H9 (cell line): ENCODE measurements at regions not wholly inside any gene's neighbourhood (a gene's known extent, or its start where the extent isn't known, plus 50 kb on each side); places are given as distances from the start of the nearest gene placed in this dataset.

Source experiments
- DNase-seq: peaks from one replicate; pipeline ENCODE4 v3.0.0-alpha.2; 2017
- H2AFZ ChIP-seq: one replicate; pipeline ENCODE4 v1.6.1; 2013; ENCODE audit warnings: mild to moderate bottlenecking, low read length, control low read depth, moderate library complexity
- H2AK5ac ChIP-seq: 2 replicates; pipeline ENCODE4 v1.6.1; 2013; ENCODE audit warnings: low read length, control low read depth, mixed read lengths; ENCODE audit not compliant: insufficient read length
- H2BK120ac ChIP-seq: one replicate; pipeline ENCODE4 v1.6.1; 2013; ENCODE audit warnings: low read depth, mild to moderate bottlenecking, low read length, control low read depth, inconsistent platforms; ENCODE audit not compliant: poor library complexity, severe bottlenecking
- H2BK12ac ChIP-seq: 2 replicates; pipeline ENCODE4 v1.6.1; 2013; ENCODE audit warnings: low read length, control low read depth, mixed read lengths, low read depth; ENCODE audit not compliant: insufficient read length
- H2BK15ac ChIP-seq: 2 replicates; pipeline ENCODE4 v1.6.1; 2013; ENCODE audit warnings: low read depth, low read length, control low read depth
- H2BK20ac ChIP-seq: one replicate; pipeline ENCODE4 v1.6.1; 2013; ENCODE audit warnings: low read depth, mild to moderate bottlenecking, low read length, control low read depth, inconsistent platforms; ENCODE audit not compliant: poor library complexity, severe bottlenecking
- H2BK5ac ChIP-seq: 2 replicates; pipeline ENCODE4 v1.6.1; 2013; ENCODE audit warnings: low read length, control low read depth, mixed read lengths; ENCODE audit not compliant: insufficient read length
- H3K14ac ChIP-seq: 2 replicates; pipeline ENCODE4 v1.6.1; 2013; ENCODE audit warnings: low read length, control low read depth; ENCODE audit not compliant: insufficient read depth
- H3K18ac ChIP-seq: 2 replicates; pipeline ENCODE4 v1.6.1; 2013; ENCODE audit warnings: low read depth, mild to moderate bottlenecking, mixed read lengths, low read length, control low read depth; ENCODE audit not compliant: insufficient read length
- H3K23ac ChIP-seq: 2 replicates; pipeline ENCODE4 v1.6.1; 2013; ENCODE audit warnings: low read length, control low read depth, mixed read lengths, low read depth; ENCODE audit not compliant: insufficient read length
- H3K23me2 ChIP-seq: 2 replicates; pipeline ENCODE4 v1.6.1; 2013; ENCODE audit warnings: low read depth, mild to moderate bottlenecking, mixed read lengths, low read length, control low read depth; ENCODE audit not compliant: insufficient read length, poor library complexity, severe bottlenecking
- H3K27ac ChIP-seq: 2 replicates; pipeline ENCODE4 v1.5.1; 2013; ENCODE audit warnings: low read length, control low read depth, mixed read lengths, low read depth; ENCODE audit not compliant: insufficient read length
- H3K27me3 ChIP-seq: 2 replicates; pipeline ENCODE4 v1.6.1; 2013; ENCODE audit warnings: low read length, control low read depth, inconsistent platforms; ENCODE audit not compliant: insufficient read depth
- H3K4ac ChIP-seq: 2 replicates; pipeline ENCODE4 v1.6.1; 2013; ENCODE audit warnings: low read depth, mild to moderate bottlenecking, control low read depth, inconsistent platforms, low read length, moderate library complexity
- H3K4me1 ChIP-seq: 2 replicates; pipeline ENCODE4 v1.6.1; 2013; ENCODE audit warnings: low read length, control low read depth, inconsistent platforms; ENCODE audit not compliant: insufficient read depth
- H3K4me2 ChIP-seq: 2 replicates; pipeline ENCODE4 v1.6.1; 2013; ENCODE audit warnings: low read length, control low read depth, mixed read lengths; ENCODE audit not compliant: insufficient read length, insufficient read depth
- H3K56ac ChIP-seq: 2 replicates; pipeline ENCODE4 v1.6.1; 2013; ENCODE audit warnings: low read depth, mild to moderate bottlenecking, mixed read lengths, low read length, control low read depth; ENCODE audit not compliant: insufficient read length
- H3K79me1 ChIP-seq: 2 replicates; pipeline ENCODE4 v1.6.1; 2013; ENCODE audit warnings: low read depth, mild to moderate bottlenecking, moderate library complexity, low read length, control low read depth, inconsistent platforms; ENCODE audit not compliant: insufficient read depth, poor library complexity, severe bottlenecking
- H3K79me2 ChIP-seq: 2 replicates; pipeline ENCODE4 v1.6.1; 2013; ENCODE audit warnings: low read length, control low read depth, inconsistent platforms; ENCODE audit not compliant: insufficient read depth
- H3K9ac ChIP-seq: 2 replicates; pipeline ENCODE4 v1.6.1; 2013; ENCODE audit warnings: low read length, control low read depth, mixed read lengths; ENCODE audit not compliant: insufficient read length; ENCODE audit errors: extremely low read depth
- H3K9me3 ChIP-seq: one replicate; pipeline ENCODE4 v1.6.1; 2013; ENCODE audit warnings: low read depth, low read length, inconsistent platforms; ENCODE audit not compliant: control insufficient read depth
- H3T11ph ChIP-seq: one replicate; pipeline ENCODE4 v1.6.1; 2013; ENCODE audit warnings: mild to moderate bottlenecking, low read length, control low read depth, inconsistent platforms
- H4K20me1 ChIP-seq: one replicate; pipeline ENCODE4 v1.6.1; 2013; ENCODE audit not compliant: control insufficient read depth, insufficient read length, insufficient read depth
- H4K5ac ChIP-seq: 2 replicates; pipeline ENCODE4 v1.6.1; 2013; ENCODE audit warnings: low read depth, mild to moderate bottlenecking, mixed read lengths, low read length, control low read depth; ENCODE audit not compliant: insufficient read length
- H4K8ac ChIP-seq: replicated peaks from 2 replicates; pipeline ENCODE4 v1.6.1; 2013; ENCODE audit warnings: low read length, control low read depth, mixed read lengths, low read depth; ENCODE audit not compliant: insufficient read length
- H4K91ac ChIP-seq: 2 replicates; pipeline ENCODE4 v1.6.1; 2013; ENCODE audit warnings: low read depth, mild to moderate bottlenecking, moderate library complexity, mixed read lengths, low read length, control low read depth; ENCODE audit not compliant: insufficient read length
- H3K27ac Mint-ChIP-seq, 3 experiments: 2 replicates in 2 of 3; 3 replicates in 1 of 3; pipeline ENCODE4 v1.8.0; 2020 to 2021; ENCODE audit warnings: mixed read lengths in 3 of 3, mild to moderate bottlenecking in 1 of 3, moderate library complexity in 1 of 3
- H3K27me3 Mint-ChIP-seq: 2 replicates; pipeline ENCODE4 v1.8.0; 2021; ENCODE audit warnings: low read depth, mild to moderate bottlenecking, moderate library complexity, mixed read lengths
- H3K36me3 Mint-ChIP-seq, 3 experiments: 2 replicates in 2 of 3; 3 replicates in 1 of 3; pipeline ENCODE4 v1.8.0; 2020 to 2021; ENCODE audit warnings: low read depth in 3 of 3, mixed read lengths in 3 of 3; ENCODE audit not compliant: insufficient read depth in 1 of 3
- H3K4me1 Mint-ChIP-seq, 2 experiments: 2 replicates each; pipeline ENCODE4 v1.8.0; 2020; ENCODE audit warnings: mixed read lengths in 2 of 2
- H3K4me3 Mint-ChIP-seq, 2 experiments: 2 replicates in 1 of 2; 3 replicates in 1 of 2; pipeline ENCODE4 v1.8.0; 2020 to 2021; ENCODE audit warnings: mild to moderate bottlenecking in 2 of 2, mixed read lengths in 2 of 2, moderate library complexity in 1 of 2
- H3K9me3 Mint-ChIP-seq, 2 experiments: 2 replicates in 1 of 2; 3 replicates in 1 of 2; pipeline ENCODE4 v1.8.0; 2020; ENCODE audit warnings: mild to moderate bottlenecking in 2 of 2, mixed read lengths in 2 of 2, moderate library complexity in 1 of 2
- WGBS: extraction: QIAGEN DNeasy Blood & Tissue Kit; methylation state at CpG from one replicate; pipeline ENCODE4 v1.1.7; 2013; ENCODE audit warnings: missing lambda C conversion rate, low lambda C conversion rate, mixed read lengths; ENCODE audit not compliant: insufficient read length; ENCODE audit errors: extremely low coverage; 5-methylcytosine and 5-hydroxymethylcytosine counted together
- TF ChIP-seq, protein P1 (sequence below): fragments of 200-600 bp; sonication (generic); conservative IDR thresholded peaks from 3 replicates; pipeline ENCODE4 v1.8.0; 2021; ENCODE audit warnings: antibody characterized with exemption, mild to moderate bottlenecking

DNA sequence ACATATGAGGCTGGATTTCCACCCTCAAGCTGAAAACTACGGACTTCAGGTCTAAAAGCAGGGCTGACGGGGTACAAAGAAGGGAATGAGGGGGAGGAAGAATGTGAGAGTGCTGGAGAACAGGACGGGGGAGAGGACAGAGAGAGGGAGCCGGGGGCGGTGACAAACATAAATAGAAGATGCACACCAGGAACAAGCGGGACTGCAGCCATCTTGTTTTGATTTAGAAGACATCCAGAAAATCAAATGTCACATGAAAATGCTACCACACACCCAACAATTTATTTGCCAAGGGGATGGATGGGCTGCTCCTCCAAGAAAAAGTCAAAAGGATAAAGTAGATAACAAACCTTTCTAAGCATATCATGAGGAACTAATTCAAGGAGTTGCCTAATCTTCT is 59.2 kb upstream of the FHL2 start:
- Mint-ChIP-seq H3K9me3 (no peaks in the 10 kb centered on the region; a peak in 2 of 5 replicates), H3K27ac (no peak overlapping the region; a peak in 1 of 7 replicates), H3K4me1 (peaks cover 6 to 8% of the 10 kb centered on the region in 2 experiments), H3K36me3 (0 out of 7 replicates have a peak, but pooled peaks cover 0 to 1% (median 0%) of the 10 kb centered on the region in 3 experiments), H3K4me3 (no peak overlapping the region), H3K27me3 (peaks cover 6% of the 10 kb centered on the region)
- no peaks in the 10 kb centered on the region for H3K79me2 ChIP-seq
- H2AFZ ChIP-seq, result no peak overlapping the region
- WGBS, result no CpG with 5 or more reads among the region's 6 CpGs
- H3K14ac ChIP-seq, result no peak overlapping the region
- H2BK120ac ChIP-seq, result no peak overlapping the region
- no peaks in the 10 kb centered on the region for H3K79me1 ChIP-seq
- H3K4me1 ChIP-seq, result no peaks in the 10 kb centered on the region
- no peak overlapping the region for H4K5ac ChIP-seq
- no peak overlapping the region for H2BK15ac ChIP-seq
- no peak overlapping the region for H3K23ac ChIP-seq
- H2BK12ac ChIP-seq, result no peak overlapping the region
- H3K9me3 ChIP-seq, result no peaks in the 10 kb centered on the region
- H4K8ac ChIP-seq, result no peak overlapping the region
- no peak overlapping the region for H3K27ac ChIP-seq
- H4K91ac ChIP-seq, result no peak overlapping the region
- TF ChIP-seq, protein P1, sequence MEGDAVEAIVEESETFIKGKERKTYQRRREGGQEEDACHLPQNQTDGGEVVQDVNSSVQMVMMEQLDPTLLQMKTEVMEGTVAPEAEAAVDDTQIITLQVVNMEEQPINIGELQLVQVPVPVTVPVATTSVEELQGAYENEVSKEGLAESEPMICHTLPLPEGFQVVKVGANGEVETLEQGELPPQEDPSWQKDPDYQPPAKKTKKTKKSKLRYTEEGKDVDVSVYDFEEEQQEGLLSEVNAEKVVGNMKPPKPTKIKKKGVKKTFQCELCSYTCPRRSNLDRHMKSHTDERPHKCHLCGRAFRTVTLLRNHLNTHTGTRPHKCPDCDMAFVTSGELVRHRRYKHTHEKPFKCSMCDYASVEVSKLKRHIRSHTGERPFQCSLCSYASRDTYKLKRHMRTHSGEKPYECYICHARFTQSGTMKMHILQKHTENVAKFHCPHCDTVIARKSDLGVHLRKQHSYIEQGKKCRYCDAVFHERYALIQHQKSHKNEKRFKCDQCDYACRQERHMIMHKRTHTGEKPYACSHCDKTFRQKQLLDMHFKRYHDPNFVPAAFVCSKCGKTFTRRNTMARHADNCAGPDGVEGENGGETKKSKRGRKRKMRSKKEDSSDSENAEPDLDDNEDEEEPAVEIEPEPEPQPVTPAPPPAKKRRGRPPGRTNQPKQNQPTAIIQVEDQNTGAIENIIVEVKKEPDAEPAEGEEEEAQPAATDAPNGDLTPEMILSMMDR, result no peak
- no peak overlapping the region for H3K18ac ChIP-seq
- H3K4ac ChIP-seq, result no peak overlapping the region
- H3K56ac ChIP-seq, result no peak overlapping the region
- H3K9ac ChIP-seq, result no peak overlapping the region
- H3K27me3 ChIP-seq, result no peaks in the 10 kb centered on the region
- H3K23me2 ChIP-seq, result no peaks in the 10 kb centered on the region
- no peaks in the 10 kb centered on the region for H4K20me1 ChIP-seq
- no peak overlapping the region for H2AK5ac ChIP-seq
- no peak for DNase-seq
- H3K4me2 ChIP-seq, result no peak overlapping the region
- no peak overlapping the region for H3T11ph ChIP-seq
- H2BK20ac ChIP-seq, result no peak overlapping the region
- H2BK5ac ChIP-seq, result no peak overlapping the region
